GM19372 (cell line): ENCODE measurements at regions not wholly inside any gene's neighbourhood (a gene's known extent, or its start where the extent isn't known, plus 50 kb on each side); places are given as distances from the start of the nearest gene placed in this dataset.
A peak's percentile ranks its signal among the peaks of the same experiment; 100 is the strongest.
"Not testable (repeated sequence)": the region's sequence is repeated elsewhere in the genome, so short reads cannot be mapped to it uniquely, and the experiment has no call there.

ENCODE experiments used
- ATAC-seq: cut with Tn5 transposase; IDR thresholded peaks from one replicate; pipeline ENCODE4 v1.9.1; 2021; ENCODE audit warnings: mild to moderate bottlenecking, low read depth, moderate library complexity; ENCODE audit not compliant: unreplicated experiment

DNA sequence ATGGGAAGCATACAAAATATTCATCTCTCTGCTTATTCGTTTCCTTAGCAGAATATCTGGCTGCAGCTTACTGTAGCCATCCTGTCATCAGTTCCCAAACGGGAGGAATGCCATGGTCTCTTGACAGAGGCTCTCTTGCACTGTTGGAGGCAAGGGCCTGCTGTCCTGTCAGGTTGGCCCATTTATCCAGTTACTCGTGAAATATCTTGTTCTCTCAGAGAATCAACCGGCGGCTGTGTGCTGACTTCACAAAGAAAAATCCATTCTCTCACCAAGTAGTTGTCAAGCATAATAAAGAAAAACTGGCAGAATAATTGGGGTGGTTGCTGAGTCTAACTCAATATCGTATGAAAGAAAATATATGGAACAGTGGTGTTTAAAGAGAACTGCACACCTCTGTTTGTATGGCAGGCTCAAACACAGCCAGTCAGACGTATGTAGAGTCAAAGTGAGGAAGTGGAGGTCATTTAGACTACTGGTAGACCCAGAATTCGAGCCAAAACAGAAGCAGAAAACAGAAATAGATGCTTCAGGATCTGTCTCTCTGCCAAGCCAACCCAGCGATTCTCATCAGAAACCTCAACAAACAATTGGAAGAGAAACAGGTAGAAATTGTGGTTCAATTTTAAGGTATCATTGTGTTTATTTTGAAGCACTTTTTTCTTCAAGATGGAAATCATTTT is 349.2 kb upstream of the PRKCQ start:
- ATAC-seq: no peak

DNA sequence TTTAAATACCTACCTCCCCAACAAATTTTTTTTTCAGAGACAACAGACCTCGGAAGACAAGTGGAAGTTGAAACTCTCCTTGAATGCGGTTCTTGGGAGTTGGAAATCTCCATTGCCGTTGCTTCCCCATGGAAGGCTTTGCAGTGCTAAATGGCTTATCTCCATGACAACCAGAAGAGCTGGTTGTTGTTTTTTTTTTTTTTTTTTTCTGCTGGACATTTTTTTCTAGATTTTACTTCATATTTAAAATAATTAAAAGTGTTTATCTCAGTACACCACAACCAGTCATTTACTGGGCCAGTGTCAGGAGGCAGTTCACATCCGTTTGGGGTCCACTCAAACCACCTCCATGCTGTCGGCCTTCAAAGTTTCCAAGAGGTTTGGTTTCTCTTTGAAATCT is 348.5 kb upstream of the PRKCQ start:
- ATAC-seq: no peak

GRCh38 chr10:6926971-6927370 is 346.9 kb upstream of the PRKCQ start:
- ATAC-seq: no peak

- no peak for ATAC-seq
These were observed 345.1 kb upstream of the PRKCQ start for GRCh38 chr10:6925146-6925545.

GRCh38 chr10:6924166-6924565 is 344.1 kb upstream of the PRKCQ start:
- no peak for ATAC-seq

DNA sequence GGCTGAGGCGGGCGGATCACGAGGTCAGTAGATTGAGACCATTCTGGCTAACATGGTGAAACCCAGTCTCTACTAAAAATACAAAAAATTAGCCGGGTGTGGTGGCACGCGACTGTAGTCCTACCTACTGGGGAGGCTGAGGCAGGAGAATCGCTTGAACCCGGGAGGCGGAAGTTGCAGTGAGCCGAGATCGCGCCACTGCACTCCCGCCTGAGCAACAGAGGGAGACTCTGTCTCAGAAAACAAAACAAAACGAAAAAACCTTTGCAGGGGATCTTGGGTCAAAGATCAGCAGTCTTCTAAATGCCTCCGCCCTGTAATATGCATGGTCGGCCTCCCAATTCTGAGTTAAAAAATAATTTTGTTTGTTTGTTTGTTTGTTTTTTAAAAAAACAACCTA is 340.9 kb upstream of the PRKCQ start:
- not testable (repeated sequence) for ATAC-seq

- peak; percentile 98 for ATAC-seq
These were observed 340.3 kb upstream of the PRKCQ start for GRCh38 chr10:6920072-6921019.

- ATAC-seq: no peak
These were observed 339.0 kb upstream of the PRKCQ start for GRCh38 chr10:6919077-6919476.

DNA sequence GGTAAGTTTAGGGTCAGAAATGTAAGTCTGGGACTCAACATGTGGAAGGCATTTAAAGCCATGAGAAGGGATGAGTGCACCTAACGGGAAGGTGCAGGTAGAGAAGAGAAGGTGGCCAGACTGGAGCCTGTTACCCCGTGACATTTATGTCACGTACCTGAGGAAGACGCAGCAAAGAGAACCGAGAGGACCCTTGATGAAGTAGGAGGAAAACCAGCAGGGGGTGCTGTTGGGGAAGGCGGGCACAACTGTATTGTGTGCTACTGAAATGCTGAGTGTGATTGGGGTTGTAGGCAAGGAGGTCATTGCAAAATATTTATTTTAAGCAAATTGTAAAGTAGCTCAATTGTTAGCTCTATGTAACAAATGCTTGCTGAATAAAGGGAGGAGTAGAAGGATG is 338.2 kb upstream of the PRKCQ start:
- ATAC-seq: no peak

DNA sequence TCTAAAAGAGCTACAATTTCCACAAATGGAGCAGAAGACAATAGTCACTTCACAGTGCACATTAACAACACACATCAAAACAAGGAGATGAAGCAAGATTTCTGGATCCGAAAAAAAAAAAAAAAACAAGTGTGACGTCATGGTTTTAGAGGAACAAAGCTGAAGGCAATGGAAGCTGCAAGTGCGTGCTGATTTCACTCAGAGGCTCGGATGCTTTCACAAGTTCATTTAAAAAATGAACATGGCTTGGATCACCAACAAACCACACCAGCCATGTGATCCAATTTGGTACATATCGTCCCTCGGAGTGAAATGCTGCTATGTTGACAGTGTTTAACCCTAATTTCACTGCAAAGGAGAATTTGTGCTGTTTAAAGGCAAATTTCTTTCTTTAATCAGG is 337.0 kb upstream of the PRKCQ start:
- no peak for ATAC-seq

- ATAC-seq: no peak
These were observed 336.5 kb upstream of the PRKCQ start for GRCh38 chr10:6916601-6917000.

DNA sequence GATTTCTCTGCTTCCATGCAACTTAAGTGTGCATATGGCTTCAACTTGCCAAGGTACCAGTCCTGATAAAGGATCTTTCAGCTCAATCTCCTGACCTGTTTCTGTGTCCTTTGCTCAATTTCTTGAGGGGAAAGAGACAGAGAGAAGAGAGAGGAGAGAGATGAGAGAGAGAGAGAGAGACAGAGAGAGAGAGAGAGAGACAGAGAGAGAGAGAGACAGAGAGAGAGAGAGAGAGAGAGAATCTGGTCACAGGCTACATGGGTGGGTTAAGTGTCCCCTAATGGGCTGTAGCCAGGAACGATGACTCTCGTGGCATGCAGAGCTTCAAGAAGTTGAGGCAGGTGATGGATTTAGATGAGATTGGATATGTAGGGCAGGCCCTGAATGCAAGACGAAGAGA is 335.2 kb upstream of the PRKCQ start:
- ATAC-seq: no peak

GRCh38 chr10:6912929-6913328 is 332.9 kb upstream of the PRKCQ start:
- no peak for ATAC-seq

DNA sequence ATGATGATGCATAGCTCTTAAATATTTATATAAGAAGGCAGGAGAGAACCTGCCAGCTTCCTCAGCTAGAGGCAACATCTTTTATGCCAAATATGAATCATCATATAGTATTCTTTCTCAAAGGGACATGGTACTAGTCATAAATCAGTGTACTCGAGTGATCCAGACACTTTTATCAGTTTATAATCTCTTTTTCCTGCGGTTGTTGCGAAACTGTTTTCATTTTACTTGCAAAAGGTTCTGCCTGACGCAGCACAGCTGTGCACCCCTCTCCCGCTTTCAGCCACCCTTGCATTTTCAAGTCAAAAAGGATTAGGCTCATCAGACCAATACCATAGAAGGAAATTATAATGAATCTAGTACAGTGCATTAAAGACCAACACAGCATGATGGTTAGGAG is 332.3 kb upstream of the PRKCQ start:
- no peak for ATAC-seq

DNA sequence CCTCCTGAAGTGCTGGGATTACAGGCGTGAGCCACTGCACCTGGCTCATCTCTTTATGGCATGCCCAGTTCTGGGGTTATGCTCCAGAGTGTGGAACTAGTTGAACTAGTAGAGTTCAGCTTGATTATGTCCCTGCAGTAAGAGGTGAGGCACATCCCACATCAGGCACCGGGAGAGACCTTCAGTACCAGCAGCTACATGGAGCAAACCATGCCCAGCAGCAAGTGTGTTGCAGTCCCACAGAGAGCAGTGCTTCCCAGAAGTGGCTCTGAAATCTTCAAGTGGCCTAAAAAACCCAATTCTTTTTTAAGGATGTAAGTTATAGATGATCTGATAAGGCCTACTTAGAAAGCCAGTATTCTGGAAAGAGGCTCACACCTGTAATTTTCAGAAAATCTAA is 331.9 kb upstream of the PRKCQ start:
- no peak for ATAC-seq

GRCh38 chr10:6909905-6910560 is 330.0 kb upstream of the PRKCQ start:
- ATAC-seq: no peak

DNA sequence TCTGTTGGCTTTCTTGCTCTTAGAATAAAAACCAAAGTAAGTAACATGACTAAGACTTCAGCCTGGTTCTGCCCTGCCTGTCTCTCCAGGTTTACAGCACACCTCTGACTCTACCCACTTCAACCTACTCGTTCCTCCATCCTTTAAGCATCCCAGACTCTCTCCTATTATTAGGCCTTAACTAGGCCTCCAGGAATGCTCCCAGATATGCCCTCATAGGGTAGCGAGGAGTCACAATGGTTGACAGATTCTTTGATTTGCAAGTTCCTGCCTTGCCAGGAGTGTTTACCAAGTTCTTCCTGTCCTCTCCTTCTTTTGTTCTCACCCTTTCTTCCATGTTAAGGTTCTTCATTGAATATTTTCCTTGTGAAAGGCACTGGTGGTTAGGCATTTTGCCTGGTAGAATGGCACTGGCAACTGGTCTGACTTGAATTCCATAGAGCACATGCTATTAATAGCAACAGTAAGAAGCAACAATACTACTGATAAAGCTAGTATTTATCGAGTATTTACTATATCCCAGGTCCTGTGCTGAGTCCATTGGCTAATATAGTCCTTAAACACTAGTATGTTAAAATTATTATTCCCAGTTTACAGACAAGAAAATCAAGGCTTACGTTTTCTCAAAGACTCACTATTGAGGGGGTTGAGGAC is 327.9 kb upstream of the PRKCQ start:
- ATAC-seq: no peak

GRCh38 chr10:6894405-6894804 is 314.3 kb upstream of the PRKCQ start:
- ATAC-seq: no peak

DNA sequence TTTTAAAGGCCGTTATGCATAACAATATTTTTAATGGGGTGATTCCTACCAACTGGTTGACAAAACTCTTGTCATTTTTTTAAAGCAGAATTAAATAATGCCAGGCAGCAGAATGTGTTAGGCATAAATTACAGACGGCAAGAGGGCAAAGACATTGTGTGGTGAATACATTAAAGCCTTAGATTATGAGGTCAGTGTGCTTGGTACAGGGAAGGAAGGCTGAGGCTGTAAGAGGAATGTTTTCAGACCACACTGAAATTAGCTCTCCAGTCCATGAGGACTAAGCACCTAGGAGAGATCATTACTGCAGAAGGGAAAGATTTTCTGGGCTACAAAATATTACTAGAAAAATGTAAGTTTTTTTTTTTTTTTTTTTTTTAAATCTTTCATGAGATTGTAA is 312.8 kb upstream of the PRKCQ start:
- no peak for ATAC-seq

DNA sequence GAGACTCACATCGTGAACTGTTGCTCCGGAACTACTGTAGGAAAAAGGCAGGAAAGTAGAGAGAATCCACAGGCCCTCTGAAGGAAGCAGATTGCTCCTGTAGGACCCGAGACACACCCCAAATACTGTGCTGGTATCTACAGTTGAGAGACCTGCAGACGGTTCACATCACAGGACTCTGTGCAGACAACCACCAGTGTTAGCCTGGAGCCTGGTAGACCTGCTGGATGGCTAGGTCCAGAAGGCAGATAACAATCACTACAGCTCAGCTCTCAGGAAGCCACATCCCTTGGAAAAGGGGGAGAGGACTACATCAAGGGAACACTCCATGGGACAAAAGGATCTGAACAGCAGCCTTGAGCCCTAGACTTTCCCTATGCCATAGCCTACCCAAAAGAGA is 311.8 kb upstream of the PRKCQ start:
- ATAC-seq: no peak

DNA sequence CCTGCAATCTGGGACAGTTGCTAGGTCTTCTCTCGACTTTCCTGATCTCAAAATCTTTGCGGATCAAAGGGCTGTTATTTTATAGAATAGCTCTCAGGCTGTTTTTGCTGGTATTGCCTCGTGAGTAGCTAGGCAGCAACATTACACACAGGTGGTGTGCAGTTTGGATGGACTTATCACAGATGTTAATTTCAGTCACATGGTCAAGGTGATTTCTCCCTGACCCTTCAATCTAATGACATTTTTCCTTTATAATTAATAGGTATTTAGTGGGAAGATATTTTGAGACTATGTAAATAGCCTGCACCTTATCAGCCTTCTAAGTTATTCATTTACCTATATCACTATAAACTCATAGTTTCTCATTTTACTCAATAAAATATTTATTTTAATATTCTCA is 309.6 kb upstream of the PRKCQ start:
- ATAC-seq: no peak
